ENCODE measurements at regions not wholly inside any gene's neighbourhood (a gene's known extent, or its start where the extent isn't known, plus 50 kb on each side); places are given as distances from the start of the nearest gene placed in this dataset.

GRCh38 chr21:19320291-19320690 lies 916.7 kb upstream of the TMPRSS15 start:
- no peak for DNase-seq (ENCODE audit: low spot score)
- no peaks in the 10 kb centered on the region for H3K36me3 ChIP-seq
- H3K27ac ChIP-seq = no peak overlapping the region
- H3K27me3 ChIP-seq = no peaks in the 10 kb centered on the region
- TF ChIP-seq CTCF (IDR thresholded peaks at IDR 0.05) = no peak
- H3K9me3 ChIP-seq = no peaks in the 10 kb centered on the region
- H3K4me1 ChIP-seq = no peaks in the 10 kb centered on the region
- H3K4me3 ChIP-seq = no peak overlapping the region

- Histone ChIP-seq H3K9me3 (no peaks in the 10 kb centered on the region), H3K4me3 (no peak overlapping the region), H3K27me3 (no peaks in the 10 kb centered on the region), H3K36me3 (no peaks in the 10 kb centered on the region), H3K4me1 (no peaks in the 10 kb centered on the region), H3K27ac (no peak overlapping the region)
- TF ChIP-seq CTCF (IDR thresholded peaks at IDR 0.05) = no peak
- DNase-seq (ENCODE audit: low spot score) = no peak
Observed at GRCh38 chr21:19321688-19322087, 918.1 kb upstream of the TMPRSS15 start.

- Histone ChIP-seq H3K9me3 (no peaks in the 10 kb centered on the region), H3K27me3 (no peaks in the 10 kb centered on the region), H3K4me1 (no peaks in the 10 kb centered on the region), H3K36me3 (no peaks in the 10 kb centered on the region), H3K27ac (no peak overlapping the region), H3K4me3 (no peak overlapping the region)
- no peak for DNase-seq (ENCODE audit: low spot score)
- peak in 1 of 2 donors; percentile 34 for TF ChIP-seq CTCF (IDR thresholded peaks at IDR 0.05)
Observed at GRCh38 chr21:19322360-19322759, 918.8 kb upstream of the TMPRSS15 start.

GRCh38 chr21:19326531-19327319 lies 923.1 kb upstream of the TMPRSS15 start:
- no peak overlapping the region for H3K4me3 ChIP-seq
- H3K27me3 ChIP-seq = no peaks in the 10 kb centered on the region
- no peaks in the 10 kb centered on the region for H3K9me3 ChIP-seq
- no peaks in the 10 kb centered on the region for H3K36me3 ChIP-seq
- no peak overlapping the region for H3K27ac ChIP-seq
- no peak for DNase-seq (ENCODE audit: low spot score)
- no peaks in the 10 kb centered on the region for H3K4me1 ChIP-seq
- TF ChIP-seq CTCF (IDR thresholded peaks at IDR 0.05) = no peak

GRCh38 chr21:19328954-19329353 lies 925.4 kb upstream of the TMPRSS15 start:
- no peak overlapping the region for H3K27ac ChIP-seq
- H3K27me3 ChIP-seq = no peaks in the 10 kb centered on the region
- H3K4me3 ChIP-seq = no peak overlapping the region
- H3K9me3 ChIP-seq = peaks cover 0 to 10% of the 10 kb centered on the region in 2 donors
- no peaks in the 10 kb centered on the region for H3K36me3 ChIP-seq
- no peak for DNase-seq (ENCODE audit: low spot score)
- TF ChIP-seq CTCF (IDR thresholded peaks at IDR 0.05) = no peak
- H3K4me1 ChIP-seq = no peaks in the 10 kb centered on the region

- Histone ChIP-seq H3K4me3 (no peak overlapping the region), H3K27ac (no peak overlapping the region), H3K9me3 (no peaks in the 10 kb centered on the region), H3K36me3 (no peaks in the 10 kb centered on the region), H3K27me3 (no peaks in the 10 kb centered on the region), H3K4me1 (no peaks in the 10 kb centered on the region)
- no peak for TF ChIP-seq CTCF (IDR thresholded peaks at IDR 0.05)
- DNase-seq (ENCODE audit: low spot score) = no peak
Observed at GRCh38 chr21:19340303-19340702, 936.7 kb upstream of the TMPRSS15 start.

All from right atrium auricular region (tissue), 2 donors.